ENCODE measurements at regions not wholly inside any gene's neighbourhood (a gene's known extent, or its start where the extent isn't known, plus 50 kb on each side); places are given as distances from the start of the nearest gene placed in this dataset.

DNA sequence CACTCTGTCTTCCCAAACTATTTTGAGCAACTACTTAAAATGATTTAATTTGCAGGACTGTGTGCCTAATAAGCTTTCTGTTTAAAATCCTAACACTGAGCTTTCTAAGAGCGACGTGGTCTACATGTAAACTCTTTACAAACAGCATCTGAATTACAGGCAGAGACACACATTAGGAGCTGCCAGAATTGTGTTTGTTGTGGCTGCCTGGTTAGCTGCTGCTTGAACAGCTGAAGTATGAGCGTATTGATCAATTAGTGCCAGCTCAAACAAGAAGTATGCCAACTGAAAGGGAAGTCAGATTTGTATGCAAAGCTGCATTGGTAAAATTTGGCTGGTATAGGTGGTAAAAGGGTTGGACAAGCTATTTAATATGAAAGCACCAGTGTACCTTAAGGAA, 384.4 kb downstream of the PCDH7 start:
- no peak overlapping the region for H3K4me2 ChIP-seq (ENCODE audit: insufficient read depth, insufficient read length, low read length)
- H3K9me3 Mint-ChIP-seq = no peaks in the 10 kb centered on the region
- H3K4me3 Mint-ChIP-seq = no peak overlapping the region
- no peaks in the 10 kb centered on the region for H4K20me1 ChIP-seq (ENCODE audit: control insufficient read depth, insufficient read depth, insufficient read length)
- no peaks in the 10 kb centered on the region for H3K79me1 ChIP-seq (ENCODE audit: insufficient read depth, low read depth, low read length, poor library complexity, severe bottlenecking)
- H2BK12ac ChIP-seq (ENCODE audit: insufficient read length, low read depth, low read length) = peak overlapping the region; percentile 35
- H3K9me3 ChIP-seq (ENCODE audit: control insufficient read depth, low read depth, low read length) = no peaks in the 10 kb centered on the region
- H3T11ph ChIP-seq (ENCODE audit: low read length) = no peak overlapping the region
- H2AK5ac ChIP-seq (ENCODE audit: insufficient read length, low read length) = no peak overlapping the region
- H3K14ac ChIP-seq (ENCODE audit: insufficient read depth, low read length) = no peak overlapping the region
- H4K5ac ChIP-seq (ENCODE audit: insufficient read length, low read depth, low read length) = no peak overlapping the region
- H3K56ac ChIP-seq (ENCODE audit: insufficient read length, low read depth, low read length) = no peak overlapping the region
- no peak overlapping the region for H2BK5ac ChIP-seq (ENCODE audit: insufficient read length, low read length)
- no peaks in the 10 kb centered on the region for H3K36me3 Mint-ChIP-seq (ENCODE audit: insufficient read depth in 1 of 3, low read depth in 3 of 3)
- no peaks in the 10 kb centered on the region for H3K79me2 ChIP-seq (ENCODE audit: insufficient read depth, low read length)
- WGBS (ENCODE audit: extremely low coverage, insufficient read length, low lambda C conversion rate) = no CpG with 5 or more reads among the region's 3 CpGs
- no peak overlapping the region for H3K9ac ChIP-seq (ENCODE audit: extremely low read depth, insufficient read length, low read length)
- H3K27ac Mint-ChIP-seq = no peak overlapping the region
- TF ChIP-seq, protein P1, sequence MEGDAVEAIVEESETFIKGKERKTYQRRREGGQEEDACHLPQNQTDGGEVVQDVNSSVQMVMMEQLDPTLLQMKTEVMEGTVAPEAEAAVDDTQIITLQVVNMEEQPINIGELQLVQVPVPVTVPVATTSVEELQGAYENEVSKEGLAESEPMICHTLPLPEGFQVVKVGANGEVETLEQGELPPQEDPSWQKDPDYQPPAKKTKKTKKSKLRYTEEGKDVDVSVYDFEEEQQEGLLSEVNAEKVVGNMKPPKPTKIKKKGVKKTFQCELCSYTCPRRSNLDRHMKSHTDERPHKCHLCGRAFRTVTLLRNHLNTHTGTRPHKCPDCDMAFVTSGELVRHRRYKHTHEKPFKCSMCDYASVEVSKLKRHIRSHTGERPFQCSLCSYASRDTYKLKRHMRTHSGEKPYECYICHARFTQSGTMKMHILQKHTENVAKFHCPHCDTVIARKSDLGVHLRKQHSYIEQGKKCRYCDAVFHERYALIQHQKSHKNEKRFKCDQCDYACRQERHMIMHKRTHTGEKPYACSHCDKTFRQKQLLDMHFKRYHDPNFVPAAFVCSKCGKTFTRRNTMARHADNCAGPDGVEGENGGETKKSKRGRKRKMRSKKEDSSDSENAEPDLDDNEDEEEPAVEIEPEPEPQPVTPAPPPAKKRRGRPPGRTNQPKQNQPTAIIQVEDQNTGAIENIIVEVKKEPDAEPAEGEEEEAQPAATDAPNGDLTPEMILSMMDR (conservative IDR thresholded peaks at IDR 0.05) = no peak
- H2BK120ac ChIP-seq (ENCODE audit: low read depth, low read length, poor library complexity, severe bottlenecking) = no peak overlapping the region
- no peak for DNase-seq
- H3K27me3 Mint-ChIP-seq (ENCODE audit: low read depth) = no peaks in the 10 kb centered on the region
- no peak overlapping the region for H3K4ac ChIP-seq (ENCODE audit: low read depth, low read length)
- no peak overlapping the region for H3K23ac ChIP-seq (ENCODE audit: insufficient read length, low read depth, low read length)
- no peaks in the 10 kb centered on the region for H3K23me2 ChIP-seq (ENCODE audit: insufficient read length, low read depth, low read length, poor library complexity, severe bottlenecking)
- no peaks in the 10 kb centered on the region for H3K27me3 ChIP-seq (ENCODE audit: insufficient read depth, low read length)
- H4K91ac ChIP-seq (ENCODE audit: insufficient read length, low read depth, low read length) = no peak overlapping the region
- H3K4me1 Mint-ChIP-seq = no peaks in the 10 kb centered on the region
- no peaks in the 10 kb centered on the region for H3K4me1 ChIP-seq (ENCODE audit: insufficient read depth, low read length)
- no peak overlapping the region for H2BK20ac ChIP-seq (ENCODE audit: low read depth, low read length, poor library complexity, severe bottlenecking)
- H3K18ac ChIP-seq (ENCODE audit: insufficient read length, low read depth, low read length) = no peak overlapping the region
- H2BK15ac ChIP-seq (ENCODE audit: low read depth, low read length) = no peak overlapping the region
- H3K27ac ChIP-seq (ENCODE audit: insufficient read length, low read depth, low read length) = no peak overlapping the region
- no peak overlapping the region for H4K8ac ChIP-seq (replicated peaks; ENCODE audit: insufficient read length, low read depth, low read length)
- H2AFZ ChIP-seq (ENCODE audit: low read length) = no peak overlapping the region

All from H9 (cell line).